Panc1 (cell line): ENCODE measurements at regions not wholly inside any gene's neighbourhood (a gene's known extent, or its start where the extent isn't known, plus 50 kb on each side); places are given as distances from the start of the nearest gene placed in this dataset.

Experiments used
- ATAC-seq: fragments of 200-7000 bp; cut with Tn5 transposase; 2 replicates; pipeline ENCODE4 v1.9.1; 2020; ENCODE audit warnings: mild to moderate bottlenecking, moderate library complexity
- BruUV-seq: library from RNA; stranded (reverse); fragments of 400-500 nt; replicated peaks from 2 replicates; lab custom pipeline; 2021; lab: Mats Ljungman, UMichigan
- CTCF ChIA-PET: fragments of 300-600 bp; sonication (Branson Sonifier 250); formaldehyde crosslinking; loops from one replicate; lab custom pipeline; 2022; ENCODE audit warnings: antibody characterized with exemption; lab: Charles Lee
- POLR2A ChIA-PET: fragments of 300-600 bp; sonication (Branson Sonifier 250); formaldehyde crosslinking; loops from one replicate; lab custom pipeline; 2022; ENCODE audit warnings: antibody characterized with exemption; lab: Charles Lee
- DNase-seq: peaks from one replicate; pipeline ENCODE4 v3.0.0-alpha.2; 2010; ENCODE audit warnings: low read depth, low spot score
- H3K27ac ChIP-seq: 2 replicates; pipeline ENCODE4 v1.5.1; 2011; ENCODE audit warnings: mild to moderate bottlenecking, low read length, inconsistent platforms
- H3K27me3 ChIP-seq: fragments of 200-500 bp; sonication (Bioruptor generic); 2 replicates; pipeline ENCODE4 v1.6.0; 2014; ENCODE audit warnings: low read length, inconsistent platforms; ENCODE audit not compliant: control insufficient read depth, insufficient read depth
- H3K36me3 ChIP-seq: fragments of 200-500 bp; sonication (Bioruptor generic); 2 replicates; pipeline ENCODE4 v1.5.1; 2014; ENCODE audit warnings: inconsistent platforms, mild to moderate bottlenecking, low read length, moderate library complexity; ENCODE audit not compliant: control insufficient read depth, insufficient read depth
- H3K4me1 ChIP-seq: 2 replicates; pipeline ENCODE4 v1.5.1; 2011; ENCODE audit warnings: inconsistent platforms, mild to moderate bottlenecking, low read length, moderate library complexity; ENCODE audit not compliant: control insufficient read depth, insufficient read depth
- H3K4me3 ChIP-seq, 2 experiments: 2 replicates each; pipeline ENCODE4 v1.5.1; 2011 to 2012; ENCODE audit warnings: low read depth in 2 of 2, low read length in 2 of 2, mild to moderate bottlenecking in 2 of 2, inconsistent platforms in 1 of 2, moderate library complexity in 1 of 2
- H3K9me3 ChIP-seq: fragments of 200-500 bp; sonication (Bioruptor generic); 2 replicates; pipeline ENCODE4 v1.5.1; 2014; ENCODE audit warnings: low read depth, mild to moderate bottlenecking, inconsistent platforms, low read length, moderate library complexity; ENCODE audit not compliant: control insufficient read depth, insufficient read depth
- POLR2AphosphoS5 ChIP-seq: IDR thresholded peaks from 2 replicates; pipeline ENCODE4 v1.6.1; 2012; ENCODE audit warnings: mild to moderate bottlenecking, low read depth, low read length, moderate library complexity
- SIN3A ChIP-seq: IDR thresholded peaks from 2 replicates; pipeline ENCODE4 v1.6.1; 2012; ENCODE audit warnings: low read depth, mild to moderate bottlenecking, low read length, moderate library complexity, borderline replicate concordance; ENCODE audit not compliant: insufficient read depth
- TCF7L2 ChIP-seq: IDR thresholded peaks from 2 replicates; pipeline ENCODE4 v1.6.1; 2011; ENCODE audit warnings: mild to moderate bottlenecking, low read depth, low read length, inconsistent platforms
- in situ Hi-C: cut with HindIII; loops from 2 replicates; pipeline ENCODE4 v1.10.0; 2016; ENCODE audit warnings: low sequenced_read_pairs, low pct_unique_long_range_greater_than_20kb
- intact Hi-C: fragments of 100-400 bp; cut with micrococcal nuclease; formaldehyde crosslinking; loops from one replicate; pipeline ENCODE4 v1.10.0; 2022; ENCODE audit not compliant: unreplicated experiment
- TF ChIP-seq, protein P1 (sequence below), 2 experiments: IDR thresholded peaks; 2 replicates each; pipeline ENCODE4 v1.6.1; 2011 to 2012; ENCODE audit warnings: low read depth in 2 of 2, control low read depth in 1 of 2, low read length in 1 of 2, mild to moderate bottlenecking in 1 of 2, moderate library complexity in 1 of 2; ENCODE audit not compliant: insufficient read depth in 1 of 2
- TF ChIP-seq, protein P2 (sequence below): fragments of 450-650 bp; IDR thresholded peaks from 2 replicates; pipeline ENCODE4 v1.5.1; 2017; ENCODE audit warnings: mild to moderate bottlenecking

DNA sequence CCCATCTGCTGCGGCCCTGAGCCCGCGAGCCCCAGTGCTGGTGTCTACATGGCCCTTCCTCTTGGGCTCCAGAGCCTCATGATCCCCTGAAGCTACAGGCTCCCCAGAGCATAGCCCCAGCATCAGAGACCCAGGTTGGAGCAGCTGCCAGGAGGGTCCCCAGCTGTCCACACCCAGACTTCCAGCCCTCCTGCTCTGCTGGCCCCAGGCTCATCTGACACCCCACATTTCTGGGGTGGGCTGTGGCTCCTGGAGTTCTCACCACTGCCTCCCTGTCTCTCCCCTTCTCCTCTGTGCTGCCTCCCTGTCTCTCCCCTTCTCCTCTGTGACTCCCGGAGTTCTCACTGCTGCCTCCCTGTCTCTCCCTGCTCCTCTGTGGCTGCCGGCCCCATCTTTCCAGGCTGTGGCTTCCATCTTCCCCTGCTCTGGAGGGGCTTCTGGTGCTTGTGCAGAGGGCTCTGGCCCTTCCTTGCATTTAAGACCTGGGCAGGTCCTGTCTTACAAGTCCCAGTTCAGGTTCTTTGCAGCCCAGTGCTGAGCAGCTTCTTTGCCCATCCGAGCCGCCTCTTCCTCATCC, 108.1 kb downstream of the ERMARD start:
- peaks cover 3% of the 10 kb centered on the region; the same call in 1 of the 2 replicates for H3K9me3 ChIP-seq
- H3K4me3 ChIP-seq: no peak overlapping the region
- intact Hi-C loops: no loop called here
- no peaks in the 10 kb centered on the region for H3K4me1 ChIP-seq
- ATAC-seq: no peak
- no peak overlapping the region for H3K27ac ChIP-seq
- no peaks in the 10 kb centered on the region for H3K36me3 ChIP-seq
- ChIA-PET POLR2A (no interaction called here), CTCF (no interaction called here)
- in situ Hi-C loops: no loop called here
- no peak for DNase-seq
- no peaks in the 10 kb centered on the region for H3K27me3 ChIP-seq
- TF ChIP-seq, protein P1, sequence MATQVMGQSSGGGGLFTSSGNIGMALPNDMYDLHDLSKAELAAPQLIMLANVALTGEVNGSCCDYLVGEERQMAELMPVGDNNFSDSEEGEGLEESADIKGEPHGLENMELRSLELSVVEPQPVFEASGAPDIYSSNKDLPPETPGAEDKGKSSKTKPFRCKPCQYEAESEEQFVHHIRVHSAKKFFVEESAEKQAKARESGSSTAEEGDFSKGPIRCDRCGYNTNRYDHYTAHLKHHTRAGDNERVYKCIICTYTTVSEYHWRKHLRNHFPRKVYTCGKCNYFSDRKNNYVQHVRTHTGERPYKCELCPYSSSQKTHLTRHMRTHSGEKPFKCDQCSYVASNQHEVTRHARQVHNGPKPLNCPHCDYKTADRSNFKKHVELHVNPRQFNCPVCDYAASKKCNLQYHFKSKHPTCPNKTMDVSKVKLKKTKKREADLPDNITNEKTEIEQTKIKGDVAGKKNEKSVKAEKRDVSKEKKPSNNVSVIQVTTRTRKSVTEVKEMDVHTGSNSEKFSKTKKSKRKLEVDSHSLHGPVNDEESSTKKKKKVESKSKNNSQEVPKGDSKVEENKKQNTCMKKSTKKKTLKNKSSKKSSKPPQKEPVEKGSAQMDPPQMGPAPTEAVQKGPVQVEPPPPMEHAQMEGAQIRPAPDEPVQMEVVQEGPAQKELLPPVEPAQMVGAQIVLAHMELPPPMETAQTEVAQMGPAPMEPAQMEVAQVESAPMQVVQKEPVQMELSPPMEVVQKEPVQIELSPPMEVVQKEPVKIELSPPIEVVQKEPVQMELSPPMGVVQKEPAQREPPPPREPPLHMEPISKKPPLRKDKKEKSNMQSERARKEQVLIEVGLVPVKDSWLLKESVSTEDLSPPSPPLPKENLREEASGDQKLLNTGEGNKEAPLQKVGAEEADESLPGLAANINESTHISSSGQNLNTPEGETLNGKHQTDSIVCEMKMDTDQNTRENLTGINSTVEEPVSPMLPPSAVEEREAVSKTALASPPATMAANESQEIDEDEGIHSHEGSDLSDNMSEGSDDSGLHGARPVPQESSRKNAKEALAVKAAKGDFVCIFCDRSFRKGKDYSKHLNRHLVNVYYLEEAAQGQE (IDR thresholded peaks at IDR 0.05; ENCODE audit: insufficient read depth in 1 of 2, low read depth in 2 of 2, low read length in 1 of 2): no peak
- no peak for TF ChIP-seq TCF7L2
- TF ChIP-seq, protein P2, sequence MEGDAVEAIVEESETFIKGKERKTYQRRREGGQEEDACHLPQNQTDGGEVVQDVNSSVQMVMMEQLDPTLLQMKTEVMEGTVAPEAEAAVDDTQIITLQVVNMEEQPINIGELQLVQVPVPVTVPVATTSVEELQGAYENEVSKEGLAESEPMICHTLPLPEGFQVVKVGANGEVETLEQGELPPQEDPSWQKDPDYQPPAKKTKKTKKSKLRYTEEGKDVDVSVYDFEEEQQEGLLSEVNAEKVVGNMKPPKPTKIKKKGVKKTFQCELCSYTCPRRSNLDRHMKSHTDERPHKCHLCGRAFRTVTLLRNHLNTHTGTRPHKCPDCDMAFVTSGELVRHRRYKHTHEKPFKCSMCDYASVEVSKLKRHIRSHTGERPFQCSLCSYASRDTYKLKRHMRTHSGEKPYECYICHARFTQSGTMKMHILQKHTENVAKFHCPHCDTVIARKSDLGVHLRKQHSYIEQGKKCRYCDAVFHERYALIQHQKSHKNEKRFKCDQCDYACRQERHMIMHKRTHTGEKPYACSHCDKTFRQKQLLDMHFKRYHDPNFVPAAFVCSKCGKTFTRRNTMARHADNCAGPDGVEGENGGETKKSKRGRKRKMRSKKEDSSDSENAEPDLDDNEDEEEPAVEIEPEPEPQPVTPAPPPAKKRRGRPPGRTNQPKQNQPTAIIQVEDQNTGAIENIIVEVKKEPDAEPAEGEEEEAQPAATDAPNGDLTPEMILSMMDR: no peak
- TF ChIP-seq POLR2AphosphoS5: no peak
- no peak for TF ChIP-seq SIN3A
- BruUV-seq: no TSS peak

DNA sequence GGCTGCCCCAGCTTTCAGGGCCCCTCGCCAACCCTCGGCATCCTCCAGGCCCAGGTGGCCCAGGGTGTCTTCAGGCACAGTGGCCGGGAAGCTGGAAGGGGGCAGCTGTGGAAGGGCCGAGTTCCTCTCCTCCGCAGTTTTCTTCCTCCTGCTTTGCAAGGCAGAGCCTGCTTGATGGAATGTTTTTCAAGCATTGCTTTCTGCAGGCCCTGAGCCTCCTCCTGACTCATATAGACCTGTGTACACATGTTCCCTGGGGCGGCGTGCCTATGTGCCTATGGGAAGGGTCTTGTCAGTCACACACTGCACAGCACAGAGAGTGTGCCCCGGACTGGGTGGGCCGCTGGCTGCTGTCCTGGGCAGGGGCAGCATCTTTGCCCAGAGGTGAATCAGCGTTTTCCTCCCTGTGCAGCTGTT, 107.5 kb downstream of the ERMARD start:
- ChIA-PET POLR2A (no interaction called here), CTCF (no interaction called here)
- BruUV-seq: no TSS peak
- TF ChIP-seq, protein P2: no peak
- TF ChIP-seq SIN3A: no peak
- TF ChIP-seq TCF7L2: no peak
- TF ChIP-seq, protein P1 (IDR thresholded peaks at IDR 0.05; ENCODE audit: insufficient read depth in 1 of 2, low read depth in 2 of 2, low read length in 1 of 2): no peak
- TF ChIP-seq POLR2AphosphoS5: no peak
- ATAC-seq: no peak
- peaks cover 3% of the 10 kb centered on the region; the same call in 1 of the 2 replicates for H3K9me3 ChIP-seq
- intact Hi-C loops: no loop called here
- no peak overlapping the region for H3K4me3 ChIP-seq
- H3K4me1 ChIP-seq: no peaks in the 10 kb centered on the region
- no peak overlapping the region for H3K27ac ChIP-seq
- no peaks in the 10 kb centered on the region for H3K36me3 ChIP-seq
- DNase-seq: no peak
- in situ Hi-C loops: no loop called here
- no peaks in the 10 kb centered on the region for H3K27me3 ChIP-seq
